Inferior parietal cortex (tissue), 1 donor: ENCODE measurements at regions not wholly inside any gene's neighbourhood (a gene's known extent, or its start where the extent isn't known, plus 50 kb on each side); places are given as distances from the start of the nearest gene placed in this dataset.
A peak's percentile ranks its signal among the peaks of the same experiment; 100 is the strongest.
"Not testable (repeated sequence)": the region's sequence is repeated elsewhere in the genome, so short reads cannot be mapped to it uniquely, and the experiment has no call there.

Source experiments
- DNase-seq: peaks from one replicate; pipeline ENCODE4 v3.0.0-alpha.2; 2016; ENCODE audit errors: extremely low spot score

DNA sequence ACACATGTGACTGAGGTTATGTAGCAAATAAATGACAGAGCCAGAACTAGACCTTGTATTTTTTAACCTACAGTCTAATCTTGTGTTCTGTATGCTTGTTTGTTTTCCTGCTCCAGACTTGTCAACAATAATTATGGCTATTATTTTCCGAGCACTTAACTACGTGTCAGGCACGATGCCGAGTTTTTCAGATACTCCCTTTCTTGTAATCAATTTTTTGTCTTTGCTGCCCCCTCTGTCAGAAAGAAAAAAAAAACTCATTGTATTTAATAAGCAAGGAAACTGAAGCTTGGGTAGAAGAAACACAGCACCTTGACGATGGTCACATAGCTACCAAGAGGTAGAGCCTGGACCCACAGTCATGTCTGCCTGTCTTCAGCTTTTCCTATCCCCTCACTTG, 95.7 kb upstream of the TRIM77 start:
- peak; percentile 49 for DNase-seq

DNA sequence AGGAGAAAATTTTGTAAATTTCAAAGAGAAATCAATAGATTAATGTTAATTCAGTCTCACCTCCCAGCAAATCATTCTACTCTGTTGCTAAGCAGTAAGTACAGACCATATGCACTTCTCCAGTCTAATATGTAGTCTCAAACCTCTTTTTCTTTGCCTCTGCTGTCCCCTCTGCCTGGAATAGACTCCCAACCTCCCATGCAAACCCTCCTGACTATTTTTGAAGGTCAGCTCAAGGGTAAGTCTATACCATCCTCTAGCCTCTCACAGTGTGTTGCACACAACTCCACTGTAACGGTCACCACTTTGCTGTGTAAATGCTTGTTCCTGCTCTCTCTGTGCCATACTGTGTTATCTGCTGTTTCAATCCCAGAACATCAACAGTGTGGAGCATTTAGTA, 94.5 kb upstream of the TRIM77 start:
- DNase-seq, result not testable (repeated sequence)

DNA sequence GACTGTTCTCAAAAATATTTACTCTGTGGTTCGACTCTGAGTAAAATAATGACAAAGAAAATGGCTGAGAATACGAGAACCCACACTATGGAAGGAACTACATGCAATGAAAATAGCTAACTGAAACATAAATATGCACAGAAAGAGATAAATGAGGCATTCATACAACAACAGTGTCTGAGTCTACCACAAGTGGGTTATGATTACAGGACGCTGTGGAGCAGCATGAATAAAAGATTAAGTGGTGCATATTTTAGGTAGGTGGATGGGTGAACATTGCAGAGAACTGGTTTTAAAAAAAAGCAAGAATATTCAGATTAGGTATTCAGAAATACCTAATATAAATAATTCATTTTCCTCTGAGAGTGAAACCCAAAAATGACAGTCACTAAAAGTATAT, 93.9 kb upstream of the TRIM77 start:
- DNase-seq, result not testable (repeated sequence)

DNA sequence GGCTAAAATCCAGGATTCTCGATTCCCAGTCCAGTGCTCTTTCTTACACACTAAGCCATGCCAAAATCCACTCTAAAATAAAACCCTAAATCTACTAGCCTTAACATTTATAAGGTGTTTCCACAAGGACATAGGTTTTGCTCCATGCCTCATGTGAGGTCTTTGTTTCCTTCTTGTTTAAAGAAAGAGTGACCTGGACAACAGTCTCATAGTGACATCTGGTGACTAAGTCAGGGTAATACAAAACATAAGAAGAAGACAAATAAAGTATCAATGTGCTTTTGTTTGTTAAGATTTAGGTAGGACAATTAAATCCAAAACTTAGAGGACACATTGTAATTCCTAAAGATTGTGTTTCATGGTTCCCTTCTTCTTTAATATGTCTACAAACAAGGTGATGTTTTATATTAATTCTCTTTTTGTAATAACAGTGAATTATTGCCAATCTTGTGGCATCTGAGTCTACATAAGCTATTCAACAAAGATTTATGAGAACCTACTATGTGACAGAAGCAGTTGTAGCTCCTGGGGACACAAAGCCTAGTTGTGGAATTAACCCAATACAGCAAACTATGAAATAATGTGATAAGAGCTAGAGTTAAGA, 93.0 kb upstream of the TRIM77 start:
- DNase-seq, result peak; percentile 26

DNA sequence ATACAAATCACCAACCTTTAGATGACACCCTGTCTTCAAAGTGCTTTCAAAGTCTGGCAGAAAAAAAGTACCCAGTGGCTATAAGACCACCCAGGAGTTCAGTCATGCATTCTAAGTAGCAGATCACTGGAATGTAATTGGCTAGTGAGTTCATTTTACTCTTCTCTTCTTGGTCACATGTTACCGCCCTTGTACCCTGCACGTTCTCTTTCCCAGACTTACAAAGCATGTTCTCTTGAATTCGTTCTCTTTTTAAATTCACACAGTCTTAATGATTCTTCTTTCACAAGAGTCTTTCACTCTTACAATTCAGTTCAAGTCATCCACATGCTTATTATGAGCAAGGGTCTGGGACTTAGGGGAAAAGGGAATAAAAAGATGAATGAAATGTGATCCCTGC, 89.4 kb upstream of the TRIM77 start:
- DNase-seq, result not testable (repeated sequence)

DNA sequence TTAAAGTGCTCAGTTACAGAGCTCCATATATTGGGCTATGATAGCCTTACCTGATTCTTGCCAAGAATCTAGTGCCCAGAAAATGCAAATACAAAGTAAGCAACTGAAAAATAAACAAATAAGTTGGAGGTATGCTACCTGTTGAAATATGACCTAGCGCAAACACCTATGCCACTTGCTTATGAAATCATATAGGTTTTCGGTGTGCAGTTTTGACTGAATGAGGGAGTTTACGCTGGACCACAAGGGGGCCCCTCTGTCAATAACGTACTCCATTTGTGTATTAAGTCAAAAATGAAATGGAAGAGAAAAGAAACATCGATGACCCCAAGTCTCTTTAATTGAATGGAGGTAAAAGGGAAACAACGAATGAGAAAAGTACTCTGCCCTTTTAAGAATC, 84.9 kb upstream of the TRIM77 start:
- no peak for DNase-seq

DNA sequence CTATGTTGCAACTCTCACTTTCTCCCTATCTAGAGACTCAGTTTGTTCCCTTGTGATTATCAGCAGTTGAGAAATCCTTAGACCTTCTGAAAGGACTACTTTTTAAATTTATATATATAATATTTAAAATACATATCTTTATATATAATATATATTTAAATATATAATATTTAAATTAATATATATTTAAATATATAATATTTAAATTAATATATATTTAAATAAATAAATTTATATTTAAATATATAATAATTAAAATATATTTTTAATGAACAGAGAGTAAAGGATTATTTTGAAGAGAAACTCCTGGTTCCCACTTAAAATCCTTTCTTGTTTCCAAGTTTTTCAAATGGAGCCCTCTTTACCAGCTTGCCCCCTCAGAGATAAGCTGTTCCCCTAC, 83.7 kb upstream of the TRIM77 start:
- no peak for DNase-seq

DNA sequence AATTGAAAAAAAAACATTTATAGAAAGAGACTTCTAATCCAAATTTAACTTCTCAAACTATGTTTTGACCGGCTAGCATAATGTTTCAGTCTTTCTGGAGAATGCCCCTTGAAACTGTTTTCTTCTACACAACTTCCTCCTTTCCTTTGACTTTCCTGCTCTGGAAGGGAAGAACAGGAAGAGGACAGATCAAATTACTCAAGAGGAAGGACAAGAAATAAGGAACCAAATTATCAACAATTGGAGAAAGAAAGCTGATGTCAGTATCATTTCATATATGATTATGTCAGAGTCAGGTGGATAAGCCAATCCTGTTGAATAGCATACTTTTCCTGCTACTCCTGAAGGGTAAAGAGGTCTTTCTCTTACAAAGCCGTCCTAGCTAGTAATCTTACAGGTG, 83.2 kb upstream of the TRIM77 start:
- not testable (repeated sequence) for DNase-seq

DNA sequence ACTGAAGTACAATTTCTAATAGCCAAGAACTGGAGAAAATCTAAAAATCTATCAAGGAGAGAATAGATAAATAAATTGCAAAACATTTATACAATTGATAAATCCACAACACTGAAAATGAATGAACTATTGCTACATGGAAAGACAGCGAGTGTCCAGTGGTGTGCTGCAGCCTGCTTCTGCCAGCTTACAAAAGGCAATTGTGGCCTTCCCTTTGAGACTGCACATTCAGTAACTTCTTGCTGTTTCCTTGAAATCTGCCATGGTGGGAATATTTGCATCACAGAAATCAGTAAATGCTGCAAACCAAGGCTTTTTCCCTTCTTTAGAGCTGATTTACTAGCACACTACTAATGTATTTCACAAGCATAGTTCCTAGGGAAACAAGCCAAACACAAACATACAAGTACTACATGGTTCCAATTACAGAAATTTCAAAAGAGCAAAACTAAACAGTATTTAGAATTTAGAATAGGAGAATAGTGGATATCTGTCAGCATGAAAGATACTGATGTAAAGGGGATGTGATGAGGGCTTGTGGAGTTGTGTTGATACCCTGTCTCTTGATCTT, 76.9 kb upstream of the TRIM77 start:
- no peak for DNase-seq

DNA sequence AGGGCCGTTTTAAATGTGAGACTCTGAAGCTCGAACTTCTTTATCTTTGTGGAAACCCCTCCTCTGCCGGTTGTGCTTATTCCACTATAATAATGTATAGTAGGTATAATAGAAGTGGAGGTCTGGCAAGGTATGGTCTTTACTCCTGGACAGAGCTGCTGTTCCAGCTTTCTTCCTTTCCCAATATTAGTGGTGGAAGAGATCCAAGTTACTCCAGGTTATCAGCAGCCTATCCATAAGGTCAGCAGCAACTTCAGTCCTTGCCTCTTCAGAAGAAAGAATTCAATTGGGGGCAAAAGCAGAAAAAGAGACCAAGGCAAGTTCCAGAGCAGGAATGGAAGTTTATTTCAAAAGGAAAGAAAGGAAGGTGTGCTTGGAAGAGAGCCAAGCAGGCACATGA, 69.3 kb upstream of the TRIM77 start:
- not testable (repeated sequence) for DNase-seq

DNA sequence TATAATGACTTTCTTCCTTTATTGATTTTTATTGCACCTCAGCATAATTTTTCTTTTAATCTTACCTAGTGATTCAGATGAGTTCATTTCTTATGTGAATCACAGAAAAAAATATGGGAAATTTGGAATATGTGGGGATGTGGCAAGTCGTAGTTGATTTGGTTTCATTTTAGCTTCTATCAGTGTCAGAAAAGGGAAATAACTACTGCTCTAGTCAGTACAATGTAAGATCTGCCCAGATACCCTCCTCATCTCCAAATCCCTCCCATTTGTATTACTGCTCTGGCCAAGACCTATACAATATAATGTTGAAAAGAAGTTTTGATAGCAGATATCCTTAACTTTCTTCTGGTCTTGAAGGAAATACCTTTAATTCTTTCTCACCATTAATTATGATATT, 61.9 kb upstream of the TRIM77 start:
- not testable (repeated sequence) for DNase-seq

DNA sequence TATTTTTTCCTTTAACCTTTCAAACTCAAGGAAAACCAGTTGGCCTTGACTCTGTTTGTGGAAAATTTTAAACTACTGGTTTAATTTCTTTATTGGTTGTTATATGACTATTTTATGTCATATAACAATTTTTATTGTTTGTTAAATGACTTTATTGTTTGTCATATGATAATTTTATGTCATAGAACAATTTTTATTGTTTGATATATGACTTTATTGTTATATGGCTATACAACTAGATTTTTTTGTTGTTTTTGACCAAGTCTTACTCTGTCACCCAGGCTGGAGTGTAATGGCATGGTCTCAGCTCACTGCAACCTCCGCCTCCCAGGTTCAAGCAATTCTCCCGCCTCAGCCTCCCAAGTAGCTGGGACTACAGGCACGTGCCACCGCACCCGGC, 61.1 kb upstream of the TRIM77 start:
- DNase-seq, result not testable (repeated sequence)

DNA sequence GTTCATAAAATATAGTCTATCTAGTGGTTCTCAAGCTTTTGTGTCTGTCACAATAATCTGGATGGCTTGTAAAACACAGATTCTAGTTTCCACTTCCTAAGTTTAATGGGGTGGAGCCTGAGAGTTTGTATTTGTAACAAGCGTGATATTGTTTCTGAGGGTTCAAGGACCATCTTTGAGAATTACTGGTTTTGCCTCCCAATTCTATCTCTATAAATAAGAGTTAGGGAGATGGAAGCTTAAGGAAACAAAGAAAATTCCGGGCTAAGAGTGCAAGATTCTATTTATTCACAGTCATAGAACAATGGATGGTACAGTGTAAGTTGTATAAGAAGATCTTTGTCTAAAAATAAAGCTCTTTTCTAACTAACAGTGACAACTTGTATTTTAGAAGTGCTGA, 55.4 kb upstream of the TRIM77 start:
- peak; percentile 40 for DNase-seq

DNA sequence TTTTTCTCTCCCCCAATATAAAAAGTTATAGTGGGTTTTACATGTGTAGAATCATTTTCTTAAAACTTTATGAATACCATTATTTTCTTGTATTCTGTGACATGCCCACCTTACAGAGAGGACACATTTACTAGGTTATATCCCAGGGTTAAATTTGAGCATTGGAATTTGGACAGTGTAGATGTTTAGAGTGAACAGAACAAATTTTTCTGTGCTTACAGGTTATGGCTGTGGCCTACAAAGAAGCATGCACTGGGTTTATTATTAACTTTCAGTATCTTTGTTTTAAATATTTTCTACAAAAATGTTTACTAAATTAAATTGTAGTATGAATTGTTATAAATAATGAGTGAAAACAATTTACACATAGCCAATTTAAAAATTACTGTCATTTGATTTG, 51.3 kb upstream of the TRIM77 start:
- DNase-seq, result not testable (repeated sequence)

DNA sequence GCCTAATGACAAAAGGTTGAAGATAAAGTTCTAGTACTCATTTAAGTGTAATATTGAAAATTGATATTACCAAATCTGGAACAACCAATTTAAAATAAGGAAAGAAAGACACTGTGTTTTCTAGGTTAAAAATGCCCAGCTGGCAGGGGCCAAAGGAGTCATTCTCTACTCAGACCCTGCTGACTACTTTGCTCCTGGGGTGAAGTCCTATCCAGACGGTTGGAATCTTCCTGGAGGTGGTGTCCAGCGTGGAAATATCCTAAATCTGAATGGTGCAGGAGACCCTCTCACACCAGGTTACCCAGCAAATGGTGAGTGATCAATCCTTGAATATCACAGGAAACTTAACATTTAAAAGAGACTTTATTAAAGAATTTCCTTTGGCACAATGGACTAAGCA, 50.7 kb upstream of the TRIM77 start:
- not testable (repeated sequence) for DNase-seq

DNA sequence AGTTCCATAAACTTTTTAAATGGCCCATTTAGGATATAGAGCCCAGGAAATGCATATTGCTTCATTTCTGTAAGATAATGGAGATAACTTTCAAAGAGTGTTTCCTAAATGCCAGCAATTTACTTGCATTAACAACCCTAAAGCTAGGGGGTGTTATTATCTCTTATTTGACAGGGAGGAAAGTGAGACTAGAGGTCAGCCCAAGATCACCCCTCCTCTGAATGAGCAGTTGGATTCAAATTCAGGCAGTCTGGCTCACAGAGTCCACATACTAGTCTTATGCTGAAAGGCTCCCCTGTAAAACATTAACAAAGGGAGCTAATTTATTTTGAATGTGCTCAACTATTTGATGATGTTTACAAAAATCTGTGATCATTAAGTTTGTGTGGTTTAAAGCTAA, 49.9 kb upstream of the TRIM77 start:
- no peak for DNase-seq
